ENCODE measurements at regions not wholly inside any gene's neighbourhood (a gene's known extent, or its start where the extent isn't known, plus 50 kb on each side); places are given as distances from the start of the nearest gene placed in this dataset.

- Histone ChIP-seq H3K9me3 (replicated peaks in 1 of 2; ENCODE audit: control insufficient read depth in 2 of 2, insufficient read depth in 1 of 2, low read depth in 1 of 2, low read length in 2 of 2) (no peaks in the 10 kb centered on the region), H3K27me3 (ENCODE audit: control insufficient read depth in 3 of 3, insufficient read depth in 3 of 3, low read depth in 1 of 3, low read length in 3 of 3) (no peaks in the 10 kb centered on the region), H2AK5ac (ENCODE audit: low read depth, low read length) (no peak overlapping the region)
These were observed 429.8 kb downstream of the EPHA4 start for GRCh38 chr2:221142341-221142740.

GRCh38 chr2:221143231-221143630, 428.9 kb downstream of the EPHA4 start:
- H3K9me3 ChIP-seq (replicated peaks in 1 of 2; ENCODE audit: control insufficient read depth in 2 of 2, insufficient read depth in 1 of 2, low read depth in 1 of 2, low read length in 2 of 2) = no peaks in the 10 kb centered on the region
- H3K4me2 ChIP-seq (ENCODE audit: insufficient read depth, low read length, poor library complexity, severe bottlenecking) = no peak overlapping the region
- no peak overlapping the region for H3K9ac ChIP-seq (ENCODE audit: low read depth, low read length, poor library complexity)
- H3K23ac ChIP-seq (ENCODE audit: low read depth, low read length, poor library complexity) = no peak overlapping the region
- H4K8ac ChIP-seq (ENCODE audit: low read depth, low read length) = no peak overlapping the region
- no peak overlapping the region for H2AFZ ChIP-seq (ENCODE audit: low read length)
- H3K27me3 ChIP-seq (ENCODE audit: control insufficient read depth in 3 of 3, insufficient read depth in 3 of 3, low read depth in 1 of 3, low read length in 3 of 3) = no peaks in the 10 kb centered on the region
- H3K4me1 ChIP-seq (ENCODE audit: control insufficient read depth in 2 of 2, insufficient read depth in 1 of 2, low read depth in 1 of 2, low read length in 2 of 2) = no peaks in the 10 kb centered on the region
- H2BK120ac ChIP-seq (ENCODE audit: low read depth, low read length) = no peak overlapping the region
- no peak overlapping the region for H2BK15ac ChIP-seq (ENCODE audit: low read length)
- no peak overlapping the region for H2BK5ac ChIP-seq (ENCODE audit: low read length)
- no peak overlapping the region for H3K4me3 ChIP-seq (ENCODE audit: low read length in 2 of 2)
- H2AK5ac ChIP-seq (ENCODE audit: low read depth, low read length) = no peak overlapping the region
- no peak overlapping the region for H3K27ac ChIP-seq (replicated peaks; ENCODE audit: low read length)
- no peak overlapping the region for H3K18ac ChIP-seq (ENCODE audit: low read length)
- H2BK12ac ChIP-seq (ENCODE audit: low read length) = no peak overlapping the region
- no peaks in the 10 kb centered on the region for H3K79me1 ChIP-seq (ENCODE audit: low read depth, low read length)
- WGBS, 2 donors (ENCODE audit: extremely low coverage in 2 of 2, insufficient read length in 2 of 2, insufficient replicate concordance in 1 of 2) = no CpG with 5 or more reads among the region's 2 CpGs
- no peak overlapping the region for H3K14ac ChIP-seq (ENCODE audit: low read length)
- H3K36me3 ChIP-seq (replicated peaks in 1 of 2; ENCODE audit: control insufficient read depth in 2 of 2, insufficient read depth in 2 of 2, low read length in 2 of 2) = no peaks in the 10 kb centered on the region
- no peak for DNase-seq (ENCODE audit: low spot score)
- H3K4ac ChIP-seq (ENCODE audit: low read length) = no peak overlapping the region
- no peak overlapping the region for H4K91ac ChIP-seq (ENCODE audit: low read depth, low read length, poor library complexity)

More at GRCh38 chr2:221142341-221142740, 429.8 kb downstream of the EPHA4 start:
- Histone ChIP-seq H4K91ac (ENCODE audit: low read depth, low read length, poor library complexity) (no peak overlapping the region), H2BK15ac (ENCODE audit: low read length) (no peak overlapping the region), H3K23ac (ENCODE audit: low read depth, low read length, poor library complexity) (no peak overlapping the region), H3K4me1 (ENCODE audit: control insufficient read depth in 2 of 2, insufficient read depth in 1 of 2, low read depth in 1 of 2, low read length in 2 of 2) (no peaks in the 10 kb centered on the region), H3K4me2 (ENCODE audit: insufficient read depth, low read length, poor library complexity, severe bottlenecking) (no peak overlapping the region), H2BK120ac (ENCODE audit: low read depth, low read length) (no peak overlapping the region), H3K4ac (ENCODE audit: low read length) (no peak overlapping the region), H4K8ac (ENCODE audit: low read depth, low read length) (no peak overlapping the region), H3K27ac (replicated peaks; ENCODE audit: low read length) (no peak overlapping the region), H3K79me1 (ENCODE audit: low read depth, low read length) (no peaks in the 10 kb centered on the region), H2BK12ac (ENCODE audit: low read length) (no peak overlapping the region), H3K9ac (ENCODE audit: low read depth, low read length, poor library complexity) (no peak overlapping the region), H3K4me3 (ENCODE audit: low read length in 2 of 2) (no peak overlapping the region), H3K36me3 (replicated peaks in 1 of 2; ENCODE audit: control insufficient read depth in 2 of 2, insufficient read depth in 2 of 2, low read length in 2 of 2) (no peaks in the 10 kb centered on the region), H3K14ac (ENCODE audit: low read length) (no peak overlapping the region), H2BK5ac (ENCODE audit: low read length) (no peak overlapping the region), H2AFZ (ENCODE audit: low read length) (no peak overlapping the region), H3K18ac (ENCODE audit: low read length) (no peak overlapping the region)
- WGBS, 2 donors (ENCODE audit: extremely low coverage in 2 of 2, insufficient read length in 2 of 2, insufficient replicate concordance in 1 of 2) = no CpG with 5 or more reads among the region's 7 CpGs
- DNase-seq (ENCODE audit: low spot score) = no peak

- Histone ChIP-seq H2BK5ac (ENCODE audit: low read length) (no peak overlapping the region), H3K27me3 (ENCODE audit: control insufficient read depth in 3 of 3, insufficient read depth in 3 of 3, low read depth in 1 of 3, low read length in 3 of 3) (no peaks in the 10 kb centered on the region), H3K4me3 (ENCODE audit: low read length in 2 of 2) (no peak overlapping the region), H4K91ac (ENCODE audit: low read depth, low read length, poor library complexity) (no peak overlapping the region), H3K4me1 (ENCODE audit: control insufficient read depth in 2 of 2, insufficient read depth in 1 of 2, low read depth in 1 of 2, low read length in 2 of 2) (no peaks in the 10 kb centered on the region), H3K27ac (replicated peaks; ENCODE audit: low read length) (no peak overlapping the region), H3K36me3 (replicated peaks in 1 of 2; ENCODE audit: control insufficient read depth in 2 of 2, insufficient read depth in 2 of 2, low read length in 2 of 2) (no peaks in the 10 kb centered on the region), H3K9ac (ENCODE audit: low read depth, low read length, poor library complexity) (no peak overlapping the region), H2AFZ (ENCODE audit: low read length) (no peak overlapping the region), H3K4ac (ENCODE audit: low read length) (no peak overlapping the region), H3K18ac (ENCODE audit: low read length) (no peak overlapping the region), H2BK120ac (ENCODE audit: low read depth, low read length) (no peak overlapping the region), H2BK12ac (ENCODE audit: low read length) (no peak overlapping the region), H3K4me2 (ENCODE audit: insufficient read depth, low read length, poor library complexity, severe bottlenecking) (no peak overlapping the region), H2AK5ac (ENCODE audit: low read depth, low read length) (no peak overlapping the region), H3K79me1 (ENCODE audit: low read depth, low read length) (no peaks in the 10 kb centered on the region), H3K9me3 (replicated peaks in 1 of 2; ENCODE audit: control insufficient read depth in 2 of 2, insufficient read depth in 1 of 2, low read depth in 1 of 2, low read length in 2 of 2) (no peaks in the 10 kb centered on the region), H2BK15ac (ENCODE audit: low read length) (no peak overlapping the region), H3K14ac (ENCODE audit: low read length) (no peak overlapping the region), H4K8ac (ENCODE audit: low read depth, low read length) (no peak overlapping the region), H3K23ac (ENCODE audit: low read depth, low read length, poor library complexity) (no peak overlapping the region)
- WGBS, 2 donors (ENCODE audit: extremely low coverage in 2 of 2, insufficient read length in 2 of 2, insufficient replicate concordance in 1 of 2) = no CpG with 5 or more reads among the region's 1 CpG
- DNase-seq (ENCODE audit: low spot score) = no peak
These were observed 427.2 kb downstream of the EPHA4 start for GRCh38 chr2:221144909-221145308.

- Histone ChIP-seq H3K23ac (ENCODE audit: low read depth, low read length, poor library complexity) (no peak overlapping the region), H2AFZ (ENCODE audit: low read length) (no peak overlapping the region), H2BK15ac (ENCODE audit: low read length) (no peak overlapping the region), H3K79me1 (ENCODE audit: low read depth, low read length) (no peaks in the 10 kb centered on the region), H2BK120ac (ENCODE audit: low read depth, low read length) (no peak overlapping the region), H3K36me3 (replicated peaks in 1 of 2; ENCODE audit: control insufficient read depth in 2 of 2, insufficient read depth in 2 of 2, low read length in 2 of 2) (no peaks in the 10 kb centered on the region), H3K18ac (ENCODE audit: low read length) (no peak overlapping the region), H4K91ac (ENCODE audit: low read depth, low read length, poor library complexity) (no peak overlapping the region), H3K4me3 (ENCODE audit: low read length in 2 of 2) (no peak overlapping the region), H3K4me2 (ENCODE audit: insufficient read depth, low read length, poor library complexity, severe bottlenecking) (no peak overlapping the region), H4K8ac (ENCODE audit: low read depth, low read length) (no peak overlapping the region), H3K4ac (ENCODE audit: low read length) (no peak overlapping the region), H2BK12ac (ENCODE audit: low read length) (no peak overlapping the region), H3K9ac (ENCODE audit: low read depth, low read length, poor library complexity) (no peak overlapping the region), H3K9me3 (replicated peaks in 1 of 2; ENCODE audit: control insufficient read depth in 2 of 2, insufficient read depth in 1 of 2, low read depth in 1 of 2, low read length in 2 of 2) (no peaks in the 10 kb centered on the region), H3K14ac (ENCODE audit: low read length) (no peak overlapping the region), H3K27me3 (ENCODE audit: control insufficient read depth in 3 of 3, insufficient read depth in 3 of 3, low read depth in 1 of 3, low read length in 3 of 3) (no peaks in the 10 kb centered on the region), H3K4me1 (ENCODE audit: control insufficient read depth in 2 of 2, insufficient read depth in 1 of 2, low read depth in 1 of 2, low read length in 2 of 2) (no peaks in the 10 kb centered on the region), H2BK5ac (ENCODE audit: low read length) (no peak overlapping the region), H3K27ac (replicated peaks; ENCODE audit: low read length) (no peak overlapping the region), H2AK5ac (ENCODE audit: low read depth, low read length) (no peak overlapping the region)
- DNase-seq (ENCODE audit: low spot score) = no peak
- no CpG with 5 or more reads among the region's 1 CpG for WGBS, 2 donors (ENCODE audit: extremely low coverage in 2 of 2, insufficient read length in 2 of 2, insufficient replicate concordance in 1 of 2)
These were observed 426.7 kb downstream of the EPHA4 start for GRCh38 chr2:221145396-221145795.

Measured in neuronal stem cell (in vitro differentiated cells).